Stimulated activated CD4-positive, alpha-beta T cell treated with anti-CD3 and anti-CD28 coated beads, Interleukin-4, amount 100 ng/mL, for 4 hours (primary cell): ENCODE measurements at regions not wholly inside any gene's neighbourhood (a gene's known extent, or its start where the extent isn't known, plus 50 kb on each side); places are given as distances from the start of the nearest gene placed in this dataset.

ENCODE experiments used
- DNase-seq, 2 experiments: peaks; one replicate each; pipeline ENCODE4 v3.0.0-alpha.2; 2020

GRCh38 chr7:11895337-11895736, 63.3 kb upstream of the THSD7A start:
- DNase-seq: no peak

DNA sequence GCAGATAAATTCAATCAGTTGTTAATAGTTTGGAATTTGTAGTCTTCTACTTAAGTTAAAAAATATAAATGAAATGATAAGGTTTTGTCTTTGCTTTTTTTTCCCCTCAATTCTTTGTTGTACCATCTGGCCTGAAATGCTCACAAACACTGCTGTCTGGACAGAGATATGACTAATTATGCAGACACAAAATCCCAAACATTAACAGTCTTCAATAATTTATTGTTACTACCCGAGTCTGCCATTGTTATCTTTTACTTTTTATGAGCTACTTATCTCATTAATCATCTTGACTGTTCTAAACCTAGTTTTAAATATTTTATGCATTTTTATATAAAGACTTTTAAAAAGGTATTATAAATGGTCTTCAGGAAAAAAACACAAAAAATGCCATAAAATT, 64.7 kb upstream of the THSD7A start:
- no peak for DNase-seq

DNA sequence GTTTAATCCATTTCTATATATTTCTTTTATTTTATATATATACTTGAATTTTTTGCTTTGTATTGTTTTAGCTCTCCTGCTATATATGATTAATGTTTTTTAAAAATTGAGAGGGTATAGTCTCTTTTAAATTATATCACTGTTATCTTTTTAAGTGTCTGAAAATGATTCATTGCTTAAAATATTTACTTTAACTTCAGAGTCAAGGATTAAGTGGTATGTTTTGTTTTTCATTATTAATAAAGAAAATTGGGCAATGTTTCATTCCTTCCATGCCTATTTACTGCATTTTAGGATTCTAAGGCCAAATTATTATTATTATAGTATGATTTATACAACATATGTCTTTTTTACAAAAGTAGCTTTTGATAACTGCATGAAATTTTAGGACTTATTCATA, 67.2 kb upstream of the THSD7A start:
- no peak for DNase-seq

DNA sequence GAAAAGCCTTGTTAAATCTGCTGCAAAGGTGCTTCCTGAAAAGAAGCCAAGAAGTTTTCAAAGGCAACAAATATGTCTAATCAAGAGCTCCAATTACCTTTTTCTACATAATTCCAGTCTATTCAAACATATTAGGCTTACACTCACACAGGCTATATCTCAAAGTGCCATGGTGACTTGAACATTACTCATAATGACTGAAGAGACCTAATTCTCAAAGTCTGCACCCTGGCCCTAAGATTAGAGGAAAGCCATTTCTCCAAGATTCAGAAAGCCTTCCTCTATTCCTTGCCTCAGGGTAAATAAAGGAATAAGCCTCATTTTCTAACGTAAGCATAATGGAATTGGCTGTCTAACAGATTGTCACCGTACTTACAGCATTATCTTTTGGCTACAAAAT, 78.3 kb upstream of the THSD7A start:
- no peak for DNase-seq

DNA sequence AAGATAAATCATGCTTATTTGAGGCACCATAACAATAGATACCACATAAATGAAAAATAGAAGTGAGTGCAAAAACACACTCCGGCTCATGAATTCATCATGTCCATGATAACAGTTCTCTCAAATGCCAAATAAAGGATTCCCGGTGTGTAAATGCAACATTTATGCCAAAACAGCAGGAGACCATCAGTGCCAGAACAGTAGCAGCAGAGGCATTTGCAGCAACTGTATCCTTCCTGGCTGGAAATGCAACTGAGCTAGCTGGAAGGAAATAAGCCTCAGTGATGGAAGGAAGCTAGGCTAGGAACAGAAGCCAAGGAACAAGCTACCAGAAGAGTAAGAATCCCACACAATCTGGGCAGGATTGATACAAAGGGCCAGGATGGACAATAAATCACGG, 79.9 kb upstream of the THSD7A start:
- DNase-seq: no peak

DNA sequence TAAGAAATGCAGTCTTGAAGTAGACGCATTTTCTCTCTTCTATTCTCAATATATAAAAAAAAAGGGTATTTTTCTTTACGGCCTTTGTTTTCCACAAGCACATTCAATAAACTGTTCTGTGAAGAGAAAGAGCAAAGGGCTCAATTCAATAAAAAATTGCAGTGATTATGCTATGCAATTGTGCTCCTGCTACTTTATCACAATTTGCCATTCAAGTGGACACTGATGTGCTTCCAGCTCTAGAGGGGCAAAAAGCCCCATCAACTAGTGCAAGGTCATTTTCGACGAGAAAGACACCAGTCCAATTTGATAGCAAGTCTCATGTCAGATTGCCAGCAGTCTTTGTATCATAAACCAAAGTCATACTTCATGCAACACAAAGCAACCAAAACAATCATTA, 82.6 kb upstream of the THSD7A start:
- DNase-seq: no peak

DNA sequence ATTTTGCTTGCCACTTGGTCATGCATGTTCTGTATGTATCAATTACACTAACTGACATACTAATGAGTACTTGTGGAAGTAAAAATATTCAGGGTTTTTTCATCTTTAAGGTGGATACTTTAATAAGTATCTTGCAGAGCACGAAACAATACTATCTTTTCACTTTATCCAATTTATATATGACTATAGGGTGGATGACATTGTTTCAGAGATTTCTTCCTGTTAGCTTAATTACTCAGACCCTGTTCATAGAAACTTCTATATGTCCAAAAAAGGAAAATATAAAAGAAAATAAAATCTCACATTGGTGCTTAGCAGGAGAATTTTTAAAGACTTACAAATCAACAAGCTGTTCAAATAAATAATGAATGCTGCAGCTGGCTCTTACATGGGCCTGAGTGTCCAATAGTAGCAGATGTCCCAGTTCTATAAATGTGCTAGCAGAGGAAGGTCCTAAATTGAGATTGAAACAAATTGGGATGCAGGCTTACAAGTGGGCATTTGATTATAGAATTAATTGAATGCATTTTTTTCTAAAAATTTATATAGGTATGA, 91.5 kb upstream of the THSD7A start:
- no peak for DNase-seq

- no peak for DNase-seq
Observed at GRCh38 chr7:11931307-11931706, 99.3 kb upstream of the THSD7A start.

- DNase-seq: no peak
Observed at GRCh38 chr7:11934796-11935195, 102.8 kb upstream of the THSD7A start.

DNA sequence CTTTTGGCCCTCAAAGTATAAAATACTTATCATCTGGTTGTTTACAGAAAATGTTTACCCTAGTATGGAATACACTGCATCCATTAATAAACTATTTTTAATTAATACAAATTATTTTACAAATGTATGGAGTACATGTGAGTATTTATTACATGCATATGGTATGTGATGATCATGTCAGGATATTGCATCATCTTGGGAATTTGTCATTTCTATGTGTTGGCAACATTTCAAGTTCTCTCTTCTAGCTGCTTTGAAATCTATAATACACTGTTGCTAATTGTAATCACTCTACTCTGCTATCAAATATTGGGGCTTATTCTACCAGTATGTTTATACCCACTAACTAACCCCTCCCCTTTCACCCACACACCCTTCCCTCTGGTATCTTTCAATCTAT, 103.9 kb upstream of the THSD7A start:
- DNase-seq: no peak

- DNase-seq: no peak
Observed at GRCh38 chr7:11946794-11947193, 114.8 kb upstream of the THSD7A start.

GRCh38 chr7:11950281-11950680, 118.3 kb upstream of the THSD7A start:
- no peak for DNase-seq

GRCh38 chr7:11950942-11951341, 118.9 kb upstream of the THSD7A start:
- no peak for DNase-seq

- no peak for DNase-seq
Observed at GRCh38 chr7:11951909-11952308, 119.9 kb upstream of the THSD7A start.

GRCh38 chr7:11952972-11953371, 121.0 kb upstream of the THSD7A start:
- DNase-seq: no peak

DNA sequence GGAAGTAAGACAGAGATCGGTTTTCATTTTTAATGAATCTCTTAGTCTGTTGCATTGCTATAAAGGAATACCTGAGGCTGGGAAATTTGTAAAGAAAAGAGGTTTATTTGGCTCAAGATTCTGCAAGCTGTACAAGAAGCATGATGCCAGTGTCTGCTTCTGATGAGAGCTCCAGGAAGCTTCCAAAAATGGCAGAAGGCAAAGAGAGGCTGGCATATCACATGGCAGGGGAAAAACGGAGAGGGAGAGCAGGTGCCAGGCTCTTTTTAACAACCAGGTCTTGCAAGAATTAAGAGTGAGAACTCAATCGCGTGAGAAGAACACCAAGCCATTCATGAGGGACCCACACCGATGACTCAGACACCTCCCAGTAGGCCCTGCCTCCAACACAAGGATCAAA, 125.0 kb upstream of the THSD7A start:
- no peak for DNase-seq

GRCh38 chr7:11957956-11958355, 126.0 kb upstream of the THSD7A start:
- no peak for DNase-seq

GRCh38 chr7:11959121-11959520, 127.1 kb upstream of the THSD7A start:
- no peak for DNase-seq

DNA sequence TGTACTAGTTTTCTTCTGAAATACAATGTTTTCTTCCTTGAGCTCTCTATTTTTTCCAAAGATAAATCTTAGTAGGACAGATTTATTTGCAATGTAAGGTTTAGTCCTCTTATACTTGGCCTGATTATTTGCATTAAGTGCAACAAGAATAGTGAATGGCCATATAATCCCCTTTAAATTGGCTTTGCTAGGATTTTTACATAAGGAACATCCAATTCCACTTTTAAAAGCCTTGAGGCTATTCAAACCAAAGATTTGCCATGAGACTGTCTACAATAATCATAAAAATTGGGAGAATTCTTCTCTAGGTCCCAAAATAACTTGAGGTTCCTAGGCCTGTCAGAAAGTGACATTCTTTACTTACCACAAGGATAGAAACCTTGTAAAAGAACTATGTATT, 128.6 kb upstream of the THSD7A start:
- no peak for DNase-seq

GRCh38 chr7:11969643-11970042, 137.6 kb upstream of the THSD7A start:
- no peak for DNase-seq

GRCh38 chr7:11970132-11970531, 138.1 kb upstream of the THSD7A start:
- DNase-seq: no peak

DNA sequence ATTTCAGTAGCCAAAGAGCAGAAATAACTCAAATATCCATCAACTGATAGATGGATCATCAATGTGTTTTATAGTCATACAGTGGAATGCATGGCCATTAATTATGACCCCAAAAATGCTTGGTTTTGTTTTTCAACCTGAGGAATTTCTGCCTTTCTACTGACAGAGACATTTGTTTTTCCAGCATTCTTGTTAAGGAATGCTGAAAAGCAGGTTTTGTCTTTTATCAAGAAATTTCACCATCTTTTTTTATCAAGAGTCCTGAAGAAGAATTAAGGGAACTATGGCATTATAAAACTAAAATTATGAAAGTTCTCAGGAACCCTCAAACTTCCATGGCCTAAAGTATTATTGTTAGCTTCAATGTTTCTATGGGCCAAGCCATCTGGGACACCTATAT, 153.4 kb upstream of the THSD7A start:
- no peak for DNase-seq

- DNase-seq: no peak
Observed at GRCh38 chr7:11985971-11986370, 154.0 kb upstream of the THSD7A start.

GRCh38 chr7:11988186-11988585, 156.2 kb upstream of the THSD7A start:
- no peak for DNase-seq

- no peak for DNase-seq
Observed at GRCh38 chr7:12002428-12002827, 170.4 kb upstream of the THSD7A start.

- DNase-seq: no peak
Observed at GRCh38 chr7:12004581-12004980, 172.6 kb upstream of the THSD7A start.
